Stomach (tissue), 8 donors: ENCODE measurements at regions not wholly inside any gene's neighbourhood (a gene's known extent, or its start where the extent isn't known, plus 50 kb on each side); places are given as distances from the start of the nearest gene placed in this dataset.

Source experiments
- DNase-seq, 2 donors: peaks; one replicate each; pipeline versions ENCODE4 v3.0.0 to v3.0.0-alpha.2; 2013 to 2019
- H3K27ac ChIP-seq, 5 donors: fragments of 200-600 bp in 4 of 5; sonication (generic) in 4 of 5; one replicate each; pipeline ENCODE4 v1.5.1; 2013 to 2019; ENCODE audit warnings: mild to moderate bottlenecking in 1 of 5, moderate library complexity in 1 of 5
- H3K27me3 ChIP-seq, 3 donors: fragments of 200-600 bp; sonication (generic); one replicate each; pipeline ENCODE4 v1.5.1; 2017 to 2019; ENCODE audit warnings: mixed run types in 1 of 3
- H3K36me3 ChIP-seq, 4 donors: fragments of 200-600 bp; sonication (generic); 1 replicate in 3 of 4; 2 replicates in 1 of 4; pipeline ENCODE4 v1.5.1; 2016 to 2019
- H3K4me1 ChIP-seq, 4 donors: fragments of 200-600 bp; sonication (generic); one replicate each; pipeline ENCODE4 v1.5.1; 2016 to 2019
- H3K4me3 ChIP-seq, 4 donors: fragments of 200-600 bp; sonication (generic) in 3 of 4; one replicate each; pipeline ENCODE4 v1.5.1; 2016 to 2019; ENCODE audit warnings: mild to moderate bottlenecking in 1 of 4
- H3K9me3 ChIP-seq, 4 donors: fragments of 200-600 bp; sonication (generic); one replicate each; pipeline ENCODE4 v1.5.1; 2016 to 2019
- EP300 ChIP-seq: sonication (generic); formaldehyde crosslinking; IDR thresholded peaks from one replicate; pipeline ENCODE4 v1.6.1; 2017; ENCODE audit warnings: antibody characterized with exemption
- POLR2A ChIP-seq, 4 donors: fragments of 450-650 bp; IDR thresholded peaks; one replicate each; pipeline ENCODE4 v1.6.1; 2016; ENCODE audit warnings: antibody characterized with exemption in 4 of 4, control low read depth in 2 of 4, mild to moderate bottlenecking in 1 of 4, moderate library complexity in 1 of 4
- POLR2AphosphoS5 ChIP-seq, 3 donors: sonication (generic); formaldehyde crosslinking; IDR thresholded peaks; one replicate each; pipeline ENCODE4 v1.6.1; 2016; ENCODE audit warnings: antibody characterized with exemption in 3 of 3
- WGBS, 5 donors: extraction: QIAGEN DNeasy Blood & Tissue Kit in 3 of 5; methylation state at CpG; one replicate each; pipeline versions ENCODE4 v1.1.5 to v1.1.7; 2013 to 2018; 5-methylcytosine and 5-hydroxymethylcytosine counted together
- intact Hi-C: fragments of 100-400 bp; cut with DNase I; formaldehyde crosslinking; loops from one replicate; pipeline ENCODE4 v1.15.1; 2023; ENCODE audit warnings: low total_unique reads
- TF ChIP-seq, protein P1 (sequence below), 7 experiments: fragments of 450-650 bp in 4 of 7; fragments of 200-600 bp in 3 of 7; sonication (generic) in 3 of 7; IDR thresholded peaks; one replicate each; pipeline ENCODE4 v1.5.1; 2016 to 2019; ENCODE audit warnings: antibody characterized with exemption in 7 of 7, control low read depth in 2 of 7, mild to moderate bottlenecking in 1 of 7
- donor health status: healthy with polysubstance abuse.
- donor health status: Bipolar disorder and iron deficiency.
- donor health status: healthy.

DNA sequence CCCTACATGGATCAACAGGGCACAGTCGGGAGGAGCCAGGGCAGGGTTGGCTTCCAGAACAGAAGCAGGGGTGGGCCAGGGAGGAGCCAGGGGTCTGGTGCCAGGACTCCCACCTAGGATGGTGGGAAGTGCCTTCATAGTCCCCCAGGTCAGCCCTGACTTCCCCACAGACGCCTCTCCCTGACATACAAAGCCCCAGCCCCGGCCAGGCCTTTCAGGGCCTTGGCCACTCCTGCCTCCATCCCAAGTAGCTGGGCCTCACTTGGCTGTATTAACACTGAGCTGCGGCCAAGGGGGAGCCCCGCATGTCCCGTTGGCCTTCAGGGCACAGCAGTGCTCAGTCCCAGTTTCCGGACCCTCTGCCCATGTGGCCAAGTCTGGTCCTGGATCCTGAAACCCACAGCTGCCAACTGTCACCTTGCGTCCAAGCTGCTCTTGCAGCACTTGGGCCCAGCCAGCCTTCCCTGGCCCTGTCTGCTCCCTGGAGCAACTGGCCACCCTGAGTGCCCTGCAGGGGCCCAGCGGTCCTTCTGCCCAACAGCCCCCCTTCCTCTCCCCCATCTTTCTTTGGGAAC lies 627.8 kb downstream of the MATN1 start:
- H3K27me3 ChIP-seq = peaks cover 0 to 35% (median 0%) of the 10 kb centered on the region in 3 donors
- peaks cover 16 to 38% (median 29%) of the 10 kb centered on the region in 4 donors for H3K9me3 ChIP-seq
- WGBS, 5 donors = 78 to 85% (median 83%) methylated on average over 3 to 9 of the region's 9 CpGs
- H3K4me1 ChIP-seq = no peaks in the 10 kb centered on the region
- no peak overlapping the region for H3K4me3 ChIP-seq
- TF ChIP-seq POLR2AphosphoS5 (IDR thresholded peaks at IDR 0.05) (no peak), POLR2A (IDR thresholded peaks at IDR 0.05) (no peak), EP300 (no peak)
- TF ChIP-seq, protein P1, sequence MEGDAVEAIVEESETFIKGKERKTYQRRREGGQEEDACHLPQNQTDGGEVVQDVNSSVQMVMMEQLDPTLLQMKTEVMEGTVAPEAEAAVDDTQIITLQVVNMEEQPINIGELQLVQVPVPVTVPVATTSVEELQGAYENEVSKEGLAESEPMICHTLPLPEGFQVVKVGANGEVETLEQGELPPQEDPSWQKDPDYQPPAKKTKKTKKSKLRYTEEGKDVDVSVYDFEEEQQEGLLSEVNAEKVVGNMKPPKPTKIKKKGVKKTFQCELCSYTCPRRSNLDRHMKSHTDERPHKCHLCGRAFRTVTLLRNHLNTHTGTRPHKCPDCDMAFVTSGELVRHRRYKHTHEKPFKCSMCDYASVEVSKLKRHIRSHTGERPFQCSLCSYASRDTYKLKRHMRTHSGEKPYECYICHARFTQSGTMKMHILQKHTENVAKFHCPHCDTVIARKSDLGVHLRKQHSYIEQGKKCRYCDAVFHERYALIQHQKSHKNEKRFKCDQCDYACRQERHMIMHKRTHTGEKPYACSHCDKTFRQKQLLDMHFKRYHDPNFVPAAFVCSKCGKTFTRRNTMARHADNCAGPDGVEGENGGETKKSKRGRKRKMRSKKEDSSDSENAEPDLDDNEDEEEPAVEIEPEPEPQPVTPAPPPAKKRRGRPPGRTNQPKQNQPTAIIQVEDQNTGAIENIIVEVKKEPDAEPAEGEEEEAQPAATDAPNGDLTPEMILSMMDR (IDR thresholded peaks at IDR 0.05) = no peak
- DNase-seq = no peak
- H3K27ac ChIP-seq = no peak overlapping the region
- intact Hi-C loops = no loop called here
- H3K36me3 ChIP-seq = no peaks in the 10 kb centered on the region

DNA sequence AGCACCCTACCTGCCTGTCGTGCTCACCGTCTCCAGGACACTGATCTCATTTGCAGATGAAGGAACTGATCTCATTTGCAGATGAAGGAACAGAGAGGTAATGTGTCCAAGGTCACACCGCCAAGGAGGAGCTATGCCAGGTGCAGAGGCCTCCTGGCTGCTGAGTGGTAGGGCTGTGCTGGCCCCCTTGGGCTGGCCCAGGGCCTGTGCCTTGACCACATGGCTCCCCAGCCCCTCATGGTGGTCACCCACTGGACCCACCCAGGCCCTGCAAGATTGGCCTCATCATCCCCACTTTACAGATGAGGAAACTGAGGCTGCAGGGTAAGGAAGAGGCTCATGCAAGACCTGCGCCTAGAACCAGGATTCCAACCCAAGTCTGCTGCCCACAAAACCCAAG lies 628.3 kb downstream of the MATN1 start:
- no peak for TF ChIP-seq EP300
- no peak for TF ChIP-seq POLR2AphosphoS5 (IDR thresholded peaks at IDR 0.05)
- no peak for TF ChIP-seq POLR2A (IDR thresholded peaks at IDR 0.05)
- TF ChIP-seq, protein P1 (IDR thresholded peaks at IDR 0.05) = no peak
- peaks cover 0 to 35% (median 0%) of the 10 kb centered on the region in 3 donors for H3K27me3 ChIP-seq
- no peaks in the 10 kb centered on the region for H3K36me3 ChIP-seq
- no peak overlapping the region for H3K4me3 ChIP-seq
- H3K9me3 ChIP-seq = peaks cover 16 to 38% (median 29%) of the 10 kb centered on the region in 4 donors
- H3K4me1 ChIP-seq = no peaks in the 10 kb centered on the region
- DNase-seq = no peak
- no peak overlapping the region for H3K27ac ChIP-seq
- WGBS, 5 donors = 83 to 100% (median 95%) methylated on average over 3 to 4 of the region's 4 CpGs
- intact Hi-C loops = no loop called here

DNA sequence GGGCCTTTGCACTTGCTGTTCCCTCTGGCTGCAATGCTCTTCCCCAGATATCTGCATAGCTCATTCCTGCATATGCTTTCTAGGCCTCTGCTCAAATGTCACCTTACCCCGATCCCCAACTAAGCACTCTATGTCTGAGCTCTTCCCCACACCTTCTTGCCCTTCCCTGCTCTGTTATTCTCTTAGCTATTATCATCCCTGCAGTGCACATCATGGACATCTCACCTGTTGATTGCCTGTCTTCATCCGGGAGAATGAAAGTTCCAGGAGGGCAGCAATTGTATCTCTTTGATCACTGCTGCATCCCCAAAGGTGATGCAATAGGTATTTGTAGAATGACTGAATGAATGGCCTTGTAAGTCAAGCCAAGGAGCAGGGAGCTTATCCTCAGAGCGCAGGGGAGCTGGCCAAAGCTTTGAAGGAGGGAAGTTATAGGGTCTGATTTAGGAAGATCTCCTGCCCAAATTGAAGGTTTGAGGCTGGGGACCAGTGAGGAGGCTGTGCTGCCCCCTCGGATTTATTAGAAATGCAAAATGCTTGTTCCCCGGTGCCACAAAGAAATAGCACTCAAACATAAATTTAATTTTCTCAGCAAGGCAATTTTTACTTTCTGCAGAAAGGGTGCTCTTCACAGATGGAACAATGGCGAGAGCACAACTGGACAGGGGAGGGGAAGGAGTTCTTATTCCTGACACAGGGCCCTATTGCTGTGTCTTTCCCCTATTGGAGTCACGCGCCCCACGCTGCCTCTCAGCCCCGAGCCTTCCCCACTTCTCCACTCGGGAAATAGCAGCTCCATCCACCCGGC lies 631.1 kb downstream of the MATN1 start:
- Histone ChIP-seq H3K27ac (no peak overlapping the region), H3K36me3 (no peaks in the 10 kb centered on the region), H3K9me3 (peaks cover 16 to 38% (median 29%) of the 10 kb centered on the region in 4 donors), H3K4me3 (no peak overlapping the region), H3K27me3 (peaks cover 0 to 32% (median 0%) of the 10 kb centered on the region in 3 donors), H3K4me1 (no peaks in the 10 kb centered on the region)
- no peak for DNase-seq
- intact Hi-C loops = no loop called here
- WGBS, 5 donors = 88 to 92% (median 90%) methylated on average over 12 of the region's 12 CpGs
- TF ChIP-seq, protein P1 (IDR thresholded peaks at IDR 0.05) = no peak
- TF ChIP-seq POLR2AphosphoS5 (IDR thresholded peaks at IDR 0.05) (no peak), EP300 (no peak), POLR2A (IDR thresholded peaks at IDR 0.05) (no peak)

DNA sequence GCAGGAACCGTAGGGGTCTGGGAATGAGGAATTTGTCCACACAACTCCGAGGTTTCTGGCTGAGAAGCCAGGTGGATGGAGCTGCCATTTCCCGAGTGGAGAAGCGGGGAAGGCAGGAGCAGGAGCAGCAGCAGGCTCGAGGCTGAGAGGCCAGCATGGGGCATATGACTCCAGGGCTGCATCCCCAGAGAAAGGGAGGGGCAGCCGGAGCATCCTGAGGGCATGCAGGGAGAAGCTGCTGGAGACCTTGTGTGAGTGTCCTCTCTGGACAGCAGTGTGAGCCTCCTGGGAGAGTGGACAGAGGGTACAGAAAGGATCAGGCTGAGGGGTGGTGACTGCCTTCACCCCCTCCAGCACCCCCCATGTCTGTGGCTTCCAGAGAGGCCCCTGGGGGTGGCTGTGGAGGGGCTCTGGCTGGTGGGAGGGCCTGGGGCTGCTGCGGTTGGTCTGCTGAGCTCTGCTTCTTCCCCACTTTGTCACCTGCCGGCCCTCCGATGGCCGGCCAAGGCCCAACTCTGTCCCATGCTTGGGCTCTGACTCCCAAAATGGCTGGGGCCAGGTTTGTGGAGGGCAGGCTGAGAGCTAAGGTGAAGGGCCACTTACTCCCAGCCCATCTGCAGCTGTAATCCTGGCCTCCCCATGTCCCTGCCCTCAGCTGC lies 633.1 kb downstream of the MATN1 start:
- no peak overlapping the region for H3K4me3 ChIP-seq
- peaks cover 16 to 38% (median 29%) of the 10 kb centered on the region in 4 donors for H3K9me3 ChIP-seq
- intact Hi-C loops = no loop called here
- H3K27me3 ChIP-seq = peaks cover 0 to 40% (median 10%) of the 10 kb centered on the region in 3 donors
- H3K4me1 ChIP-seq = peaks cover 0 to 13% (median 8%) of the 10 kb centered on the region in 4 donors
- H3K36me3 ChIP-seq = no peaks in the 10 kb centered on the region
- WGBS, 5 donors = 58 to 80% (median 76%) methylated on average over 9 to 10 of the region's 10 CpGs
- H3K27ac ChIP-seq = no peak overlapping the region
- TF ChIP-seq, protein P1 (IDR thresholded peaks at IDR 0.05) = no peak
- TF ChIP-seq EP300 (no peak), POLR2A (IDR thresholded peaks at IDR 0.05) (no peak), POLR2AphosphoS5 (IDR thresholded peaks at IDR 0.05) (no peak)
- no peak for DNase-seq
